RWPE1 (cell line): ENCODE measurements at regions not wholly inside any gene's neighbourhood (a gene's known extent, or its start where the extent isn't known, plus 50 kb on each side); places are given as distances from the start of the nearest gene placed in this dataset.

Experiments
- CTCF ChIA-PET: fragments of 350-600 bp; sonication (Branson Sonifier 250); formaldehyde crosslinking; extraction: SDS; loops from one replicate; lab custom pipeline; 2021; lab: Yijun Ruan, JAX
- POLR2A ChIA-PET: fragments of 400-600 bp; formaldehyde crosslinking; extraction: SDS; loops from one replicate; lab custom pipeline; 2020; ENCODE audit warnings: antibody characterized with exemption; ENCODE audit not compliant: low non-redundant PET; lab: Yijun Ruan, JAX
- DNase-seq: peaks from one replicate; pipeline ENCODE4 v3.0.0; 2012; ENCODE audit warnings: low spot score
- H3K27ac ChIP-seq: fragments of 450-650 bp; 2 replicates; pipeline ENCODE4 v1.5.1; 2017
- CTCF ChIP-seq: fragments of 450-650 bp; conservative IDR thresholded peaks from 2 replicates; pipeline ENCODE4 v1.5.1; 2017; ENCODE audit warnings: low read depth, mild to moderate bottlenecking

DNA sequence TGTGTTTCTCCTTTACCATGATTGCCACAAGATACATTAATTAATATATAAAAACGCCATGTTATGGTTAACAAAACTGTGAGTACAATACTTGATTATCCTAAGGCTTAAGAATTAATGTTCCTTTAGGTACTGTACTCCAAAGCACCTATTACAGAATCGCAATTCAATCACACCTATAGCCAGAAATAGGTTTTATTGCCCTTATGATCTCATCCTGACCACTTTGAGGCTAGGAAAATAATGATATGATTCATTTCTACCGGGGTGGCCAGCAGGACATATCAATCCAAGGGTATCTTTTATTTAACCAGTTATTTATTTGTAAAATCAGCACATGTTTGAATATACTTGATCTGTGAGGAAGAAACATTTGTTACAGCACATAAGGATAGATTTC is 396.6 kb upstream of the GJE1 start:
- POLR2A ChIA-PET: no interaction called here
- CTCF ChIA-PET: no interaction called here

DNA sequence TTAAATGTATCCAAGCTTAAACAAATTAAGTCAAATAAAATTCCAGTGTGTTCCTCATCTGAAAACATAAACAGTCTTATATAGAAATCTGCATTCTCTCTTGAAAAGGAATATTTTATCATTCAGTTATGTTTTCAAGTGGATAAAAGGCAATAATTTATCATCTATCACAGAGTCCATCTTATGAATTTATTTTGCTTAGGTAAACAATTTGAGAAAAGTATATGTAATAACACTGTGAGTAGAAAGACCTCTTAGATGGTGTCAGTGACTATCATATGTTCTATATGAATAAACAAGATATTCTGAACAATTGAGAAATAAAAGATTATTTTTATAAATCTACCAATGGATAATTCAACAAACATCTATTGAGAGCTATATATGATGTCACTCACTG is 397.6 kb upstream of the GJE1 start:
- ChIA-PET CTCF (no interaction called here), POLR2A (no interaction called here)
- no peak overlapping the region for H3K27ac ChIP-seq
- DNase-seq: no peak
- no peak for TF ChIP-seq CTCF

More for the DNA sequence above, 396.6 kb upstream of the GJE1 start:
- no peak for TF ChIP-seq CTCF
- no peak for DNase-seq
- H3K27ac ChIP-seq: no peak overlapping the region

GRCh38 chr6:141734071-141734840 is 398.5 kb upstream of the GJE1 start:
- POLR2A ChIA-PET: no interaction called here

GRCh38 chr6:141729146-141729545 is 403.6 kb upstream of the GJE1 start:
- no peak overlapping the region for H3K27ac ChIP-seq
- CTCF ChIA-PET: no interaction called here
- TF ChIP-seq CTCF: no peak
- DNase-seq: no peak
- POLR2A ChIA-PET: no interaction called here

More at GRCh38 chr6:141734071-141734840, 398.5 kb upstream of the GJE1 start:
- no peak overlapping the region for H3K27ac ChIP-seq
- DNase-seq: no peak
- CTCF ChIA-PET: no interaction called here
- no peak for TF ChIP-seq CTCF

GRCh38 chr6:141728330-141728729 is 404.4 kb upstream of the GJE1 start:
- TF ChIP-seq CTCF: no peak
- no peak overlapping the region for H3K27ac ChIP-seq
- CTCF ChIA-PET: no interaction called here
- DNase-seq: no peak
- POLR2A ChIA-PET: no interaction called here

DNA sequence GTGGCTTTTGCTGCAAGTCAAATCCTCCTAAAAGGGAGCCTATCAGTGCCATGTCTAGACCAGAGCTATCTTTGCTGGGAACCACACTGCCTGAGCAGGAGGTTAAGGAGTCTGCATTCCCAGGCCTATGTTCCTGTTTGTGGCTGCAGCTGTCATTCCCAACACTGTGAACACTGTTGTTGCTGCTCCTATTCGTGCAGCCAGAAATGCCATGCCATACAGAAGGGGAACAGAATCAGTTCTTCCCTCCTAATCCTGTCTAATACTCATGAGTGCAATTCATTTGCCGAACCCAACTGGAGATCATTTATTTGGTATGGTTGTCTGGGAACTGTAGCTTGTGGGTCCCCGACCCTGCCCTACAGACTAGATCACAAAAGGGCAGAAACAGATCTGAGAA is 406.5 kb upstream of the GJE1 start:
- CTCF ChIA-PET: interaction anchor here (0.6 kb wide), 1 partner anchor 1497 kb away, joined by 3 read pairs; no protein-coding TSS in a partner anchor
- DNase-seq: no peak
- no peak overlapping the region for H3K27ac ChIP-seq
- no peak for TF ChIP-seq CTCF
- POLR2A ChIA-PET: no interaction called here
